Naive thymus-derived CD4-positive, alpha-beta T cell (primary cell): ENCODE measurements at regions not wholly inside any gene's neighbourhood (a gene's known extent, or its start where the extent isn't known, plus 50 kb on each side); places are given as distances from the start of the nearest gene placed in this dataset.
"Not testable (repeated sequence)": the region's sequence is repeated elsewhere in the genome, so short reads cannot be mapped to it uniquely, and the experiment has no call there.

Experiments used
- ATAC-seq: fragments of 150-1000 bp; cut with Tn5 transposase; 2 replicates; pipeline ENCODE4 v1.10.0; 2021; ENCODE audit warnings: mild to moderate bottlenecking, moderate library complexity
- CTCF ChIA-PET: fragments of 350-600 bp; sonication (Branson Sonifier 250); formaldehyde crosslinking; loops from one replicate; lab custom pipeline; 2021; ENCODE audit warnings: antibody characterized with exemption; lab: Charles Lee
- POLR2A ChIA-PET: fragments of 350-600 bp; sonication (Branson Sonifier 250); formaldehyde crosslinking; loops from one replicate; lab custom pipeline; 2021; ENCODE audit warnings: antibody characterized with exemption, inconsistent platforms; lab: Charles Lee
- DNase-seq, 9 donors: peaks; one replicate each; pipeline versions ENCODE4 v3.0.0 to v3.0.0-alpha.2; 2020 to 2022; ENCODE audit warnings: mixed read lengths in 1 of 9
- H3K27ac ChIP-seq: one replicate; pipeline ENCODE4 v1.7.0; 2013; ENCODE audit warnings: mild to moderate bottlenecking, low read depth, low read length, moderate library complexity
- H3K27me3 ChIP-seq, 2 donors: one replicate each; pipeline ENCODE4 v1.7.0; 2013; ENCODE audit warnings: low read length in 2 of 2, mild to moderate bottlenecking in 2 of 2, moderate library complexity in 2 of 2; ENCODE audit not compliant: control insufficient read depth in 2 of 2, insufficient read depth in 2 of 2
- H3K36me3 ChIP-seq, 3 experiments: 1 replicate in 2 of 3; 2 replicates in 1 of 3; pipeline ENCODE4 v1.7.0; 2013; ENCODE audit warnings: low read length in 3 of 3, mild to moderate bottlenecking in 3 of 3, moderate library complexity in 1 of 3; ENCODE audit not compliant: insufficient read depth in 3 of 3, control insufficient read depth in 2 of 3
- H3K4me1 ChIP-seq, 2 donors: one replicate each; pipeline ENCODE4 v1.7.0; 2013; ENCODE audit warnings: low read length in 2 of 2, mild to moderate bottlenecking in 2 of 2, moderate library complexity in 1 of 2; ENCODE audit not compliant: control insufficient read depth in 2 of 2, insufficient read depth in 2 of 2
- H3K4me3 ChIP-seq: 2 replicates; pipeline ENCODE4 v1.7.0; 2013; ENCODE audit warnings: mild to moderate bottlenecking, low read length
- H3K9me3 ChIP-seq, 3 experiments: 1 replicate in 2 of 3; 2 replicates in 1 of 3; pipeline ENCODE4 v1.7.0; 2013; ENCODE audit warnings: low read length in 3 of 3; ENCODE audit not compliant: control insufficient read depth in 2 of 3
- H3K27ac Mint-ChIP-seq, 9 donors: one replicate each; pipeline ENCODE4 v1.8.0; 2020 to 2022; ENCODE audit warnings: mixed read lengths in 9 of 9, mild to moderate bottlenecking in 8 of 9, moderate library complexity in 5 of 9, inconsistent platforms in 2 of 9
- H3K27me3 Mint-ChIP-seq, 5 donors: one replicate each; pipeline ENCODE4 v1.8.0; 2021 to 2022; ENCODE audit warnings: mixed read lengths in 5 of 5, mild to moderate bottlenecking in 1 of 5
- H3K36me3 Mint-ChIP-seq, 5 donors: one replicate each; pipeline ENCODE4 v1.8.0; 2020 to 2022; ENCODE audit warnings: mixed read lengths in 5 of 5, mild to moderate bottlenecking in 3 of 5, inconsistent platforms in 1 of 5
- H3K4me1 Mint-ChIP-seq, 7 donors: one replicate each; pipeline ENCODE4 v1.8.0; 2020 to 2022; ENCODE audit warnings: mixed read lengths in 7 of 7, mild to moderate bottlenecking in 3 of 7, inconsistent platforms in 1 of 7
- H3K4me3 Mint-ChIP-seq, 10 donors: one replicate each; pipeline ENCODE4 v1.8.0; 2020 to 2022; ENCODE audit warnings: mild to moderate bottlenecking in 10 of 10, mixed read lengths in 10 of 10, moderate library complexity in 6 of 10, inconsistent platforms in 2 of 10
- H3K9me3 Mint-ChIP-seq, 11 donors: one replicate each; pipeline ENCODE4 v1.8.0; 2020 to 2022; ENCODE audit warnings: mixed read lengths in 11 of 11, mild to moderate bottlenecking in 4 of 11, inconsistent platforms in 1 of 11, moderate library complexity in 1 of 11
- intact Hi-C, 2 donors: fragments of 100-400 bp; cut with micrococcal nuclease; formaldehyde crosslinking; loops; one replicate each; pipeline ENCODE4 v1.15.1; 2023

DNA sequence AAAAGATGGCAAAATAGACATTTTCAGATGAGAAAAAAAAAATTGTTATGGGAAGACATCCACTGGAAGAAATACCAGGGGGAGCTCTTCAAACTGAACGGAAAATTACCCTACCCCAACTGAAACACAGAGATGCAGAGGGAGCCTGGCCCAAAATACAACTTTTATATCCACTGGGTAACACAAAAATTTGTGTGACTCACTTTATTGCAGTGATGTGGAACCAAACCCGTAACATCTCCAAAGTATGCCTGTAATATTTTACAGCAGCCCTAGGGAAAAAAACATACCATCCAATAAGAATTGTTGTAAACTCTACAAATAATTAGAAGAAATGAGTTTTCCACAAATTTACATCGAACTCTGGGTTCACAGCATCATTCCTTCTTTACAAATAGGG, 152.6 kb upstream of the KCTD7 start:
- ATAC-seq, H3K9me3 Mint-ChIP-seq, POLR2A ChIA-PET, H3K4me3 ChIP-seq, H3K27me3 ChIP-seq, H3K4me1 ChIP-seq, intact Hi-C loops, H3K27ac ChIP-seq, H3K9me3 ChIP-seq, H3K4me1 Mint-ChIP-seq, H3K4me3 Mint-ChIP-seq, H3K27me3 Mint-ChIP-seq, H3K27ac Mint-ChIP-seq, CTCF ChIA-PET, DNase-seq: not testable (repeated sequence)
- peaks cover 8 to 59% (median 16%) of the 10 kb centered on the region in 5 donors for H3K36me3 Mint-ChIP-seq
- peaks cover 0 to 32% (median 0%) of the 10 kb centered on the region in 3 experiments for H3K36me3 ChIP-seq

- POLR2A ChIA-PET, H3K27me3 ChIP-seq, ATAC-seq, H3K4me3 Mint-ChIP-seq, DNase-seq, H3K9me3 ChIP-seq, H3K27me3 Mint-ChIP-seq, H3K4me1 Mint-ChIP-seq, H3K4me1 ChIP-seq, H3K9me3 Mint-ChIP-seq, intact Hi-C loops, H3K27ac ChIP-seq, CTCF ChIA-PET, H3K4me3 ChIP-seq: not testable (repeated sequence)
- Mint-ChIP-seq H3K36me3 (peaks cover 12 to 68% (median 24%) of the 10 kb centered on the region in 5 donors), H3K27ac (peak overlapping the region in 1 of 9 donors; percentile 62)
- H3K36me3 ChIP-seq, result peaks cover 0 to 32% (median 0%) of the 10 kb centered on the region in 3 experiments
Observed at GRCh38 chr7:66477822-66478397, 150.8 kb upstream of the KCTD7 start.

GRCh38 chr7:66481229-66481628, 147.5 kb upstream of the KCTD7 start:
- intact Hi-C loops, H3K4me1 Mint-ChIP-seq, H3K4me3 Mint-ChIP-seq, H3K27ac ChIP-seq, CTCF ChIA-PET, ATAC-seq, DNase-seq, H3K4me3 ChIP-seq, H3K4me1 ChIP-seq, H3K27me3 ChIP-seq, H3K9me3 Mint-ChIP-seq, H3K9me3 ChIP-seq, H3K27me3 Mint-ChIP-seq, POLR2A ChIA-PET: not testable (repeated sequence)
- peaks cover 14 to 72% (median 27%) of the 10 kb centered on the region in 5 donors for H3K36me3 Mint-ChIP-seq
- peaks cover 0 to 14% (median 0%) of the 10 kb centered on the region in 3 experiments for H3K36me3 ChIP-seq
- peak overlapping the region in 1 of 9 donors; percentile 58 for H3K27ac Mint-ChIP-seq

DNA sequence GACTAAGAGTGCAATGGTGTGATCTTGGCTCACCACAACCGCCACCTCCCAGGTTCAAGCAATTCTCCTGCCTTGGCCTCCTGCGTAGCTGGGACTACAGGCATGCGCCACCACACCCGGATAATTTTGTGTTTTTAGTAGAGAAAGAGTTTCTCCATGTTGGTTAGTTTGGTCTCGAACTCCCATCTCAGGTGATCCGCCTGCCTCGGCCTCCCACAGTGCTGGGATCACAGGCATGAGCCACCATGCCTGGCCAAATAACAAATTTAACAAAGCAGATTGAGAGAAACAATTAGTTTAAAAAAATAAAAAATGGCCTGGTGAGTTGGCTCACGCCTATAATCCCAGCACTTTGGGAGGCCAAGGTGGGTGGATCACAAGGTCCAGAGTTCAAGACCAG, 139.6 kb upstream of the KCTD7 start:
- peaks cover 4 to 32% (median 11%) of the 10 kb centered on the region in 7 donors for H3K4me1 Mint-ChIP-seq

GRCh38 chr7:66489741-66490140, 138.9 kb upstream of the KCTD7 start:
- CTCF ChIA-PET, H3K4me1 ChIP-seq, H3K9me3 ChIP-seq, ATAC-seq, H3K4me3 Mint-ChIP-seq, H3K36me3 ChIP-seq, H3K27ac ChIP-seq, H3K4me3 ChIP-seq, H3K9me3 Mint-ChIP-seq, H3K27me3 ChIP-seq, H3K27me3 Mint-ChIP-seq, DNase-seq: not testable (repeated sequence)
- Mint-ChIP-seq H3K27ac (peak overlapping the region in 7 of 9 donors; percentile 9 to 70 (median 53)), H3K36me3 (peaks cover 0 to 19% (median 5%) of the 10 kb centered on the region in 5 donors), H3K4me1 (peaks cover 5 to 32% (median 11%) of the 10 kb centered on the region in 7 donors)
- intact Hi-C loops, result loop anchor here in 1 of 2 donors (10.0 kb wide), 1 partner anchor 1115 kb away; the partner anchor contains the start of gene ZNF92
- POLR2A ChIA-PET, result interaction anchor here (0.6 kb wide), 1 partner anchor 76 kb away, joined by 4 read pairs; no protein-coding TSS in a partner anchor

More for the DNA sequence above, 139.6 kb upstream of the KCTD7 start:
- DNase-seq, H3K36me3 ChIP-seq, H3K27me3 ChIP-seq, H3K9me3 ChIP-seq, ATAC-seq, H3K27me3 Mint-ChIP-seq, H3K27ac ChIP-seq, H3K27ac Mint-ChIP-seq, H3K4me3 ChIP-seq, POLR2A ChIA-PET, intact Hi-C loops, H3K4me1 ChIP-seq, H3K9me3 Mint-ChIP-seq, CTCF ChIA-PET, H3K4me3 Mint-ChIP-seq: not testable (repeated sequence)
- peaks cover 0 to 20% (median 5%) of the 10 kb centered on the region in 5 donors for H3K36me3 Mint-ChIP-seq

- Mint-ChIP-seq H3K4me1 (peaks cover 5 to 37% (median 17%) of the 10 kb centered on the region in 7 donors), H3K36me3 (peaks cover 0 to 11% (median 3%) of the 10 kb centered on the region in 5 donors), H3K27ac (peak overlapping the region in 1 of 9 donors; percentile 31)
- H3K36me3 ChIP-seq, H3K27me3 ChIP-seq, H3K9me3 ChIP-seq, POLR2A ChIA-PET, H3K27me3 Mint-ChIP-seq, ATAC-seq, H3K4me3 Mint-ChIP-seq, H3K4me3 ChIP-seq, DNase-seq, H3K4me1 ChIP-seq, CTCF ChIA-PET, H3K9me3 Mint-ChIP-seq, H3K27ac ChIP-seq: not testable (repeated sequence)
- intact Hi-C loops, result loop anchor here in 1 of 2 donors (10.0 kb wide), 1 partner anchor 1116 kb away; the partner anchor contains the start of gene ZNF92
Observed at GRCh38 chr7:66490979-66491378, 137.7 kb upstream of the KCTD7 start.
